H9 (cell line): ENCODE measurements at regions not wholly inside any gene's neighbourhood (a gene's known extent, or its start where the extent isn't known, plus 50 kb on each side); places are given as distances from the start of the nearest gene placed in this dataset.

ENCODE experiments used
- DNase-seq: peaks from one replicate; pipeline ENCODE4 v3.0.0-alpha.2; 2017
- H2AFZ ChIP-seq: one replicate; pipeline ENCODE4 v1.6.1; 2013; ENCODE audit warnings: mild to moderate bottlenecking, low read length, control low read depth, moderate library complexity
- H2AK5ac ChIP-seq: 2 replicates; pipeline ENCODE4 v1.6.1; 2013; ENCODE audit warnings: low read length, control low read depth, mixed read lengths; ENCODE audit not compliant: insufficient read length
- H2BK120ac ChIP-seq: one replicate; pipeline ENCODE4 v1.6.1; 2013; ENCODE audit warnings: low read depth, mild to moderate bottlenecking, low read length, control low read depth, inconsistent platforms; ENCODE audit not compliant: poor library complexity, severe bottlenecking
- H2BK12ac ChIP-seq: 2 replicates; pipeline ENCODE4 v1.6.1; 2013; ENCODE audit warnings: low read length, control low read depth, mixed read lengths, low read depth; ENCODE audit not compliant: insufficient read length
- H2BK15ac ChIP-seq: 2 replicates; pipeline ENCODE4 v1.6.1; 2013; ENCODE audit warnings: low read depth, low read length, control low read depth
- H2BK20ac ChIP-seq: one replicate; pipeline ENCODE4 v1.6.1; 2013; ENCODE audit warnings: low read depth, mild to moderate bottlenecking, low read length, control low read depth, inconsistent platforms; ENCODE audit not compliant: poor library complexity, severe bottlenecking
- H2BK5ac ChIP-seq: 2 replicates; pipeline ENCODE4 v1.6.1; 2013; ENCODE audit warnings: low read length, control low read depth, mixed read lengths; ENCODE audit not compliant: insufficient read length
- H3K14ac ChIP-seq: 2 replicates; pipeline ENCODE4 v1.6.1; 2013; ENCODE audit warnings: low read length, control low read depth; ENCODE audit not compliant: insufficient read depth
- H3K18ac ChIP-seq: 2 replicates; pipeline ENCODE4 v1.6.1; 2013; ENCODE audit warnings: low read depth, mild to moderate bottlenecking, mixed read lengths, low read length, control low read depth; ENCODE audit not compliant: insufficient read length
- H3K23ac ChIP-seq: 2 replicates; pipeline ENCODE4 v1.6.1; 2013; ENCODE audit warnings: low read length, control low read depth, mixed read lengths, low read depth; ENCODE audit not compliant: insufficient read length
- H3K23me2 ChIP-seq: 2 replicates; pipeline ENCODE4 v1.6.1; 2013; ENCODE audit warnings: low read depth, mild to moderate bottlenecking, mixed read lengths, low read length, control low read depth; ENCODE audit not compliant: insufficient read length, poor library complexity, severe bottlenecking
- H3K27ac ChIP-seq: 2 replicates; pipeline ENCODE4 v1.5.1; 2013; ENCODE audit warnings: low read length, control low read depth, mixed read lengths, low read depth; ENCODE audit not compliant: insufficient read length
- H3K27me3 ChIP-seq: 2 replicates; pipeline ENCODE4 v1.6.1; 2013; ENCODE audit warnings: low read length, control low read depth, inconsistent platforms; ENCODE audit not compliant: insufficient read depth
- H3K4ac ChIP-seq: 2 replicates; pipeline ENCODE4 v1.6.1; 2013; ENCODE audit warnings: low read depth, mild to moderate bottlenecking, control low read depth, inconsistent platforms, low read length, moderate library complexity
- H3K4me1 ChIP-seq: 2 replicates; pipeline ENCODE4 v1.6.1; 2013; ENCODE audit warnings: low read length, control low read depth, inconsistent platforms; ENCODE audit not compliant: insufficient read depth
- H3K4me2 ChIP-seq: 2 replicates; pipeline ENCODE4 v1.6.1; 2013; ENCODE audit warnings: low read length, control low read depth, mixed read lengths; ENCODE audit not compliant: insufficient read length, insufficient read depth
- H3K56ac ChIP-seq: 2 replicates; pipeline ENCODE4 v1.6.1; 2013; ENCODE audit warnings: low read depth, mild to moderate bottlenecking, mixed read lengths, low read length, control low read depth; ENCODE audit not compliant: insufficient read length
- H3K79me1 ChIP-seq: 2 replicates; pipeline ENCODE4 v1.6.1; 2013; ENCODE audit warnings: low read depth, mild to moderate bottlenecking, moderate library complexity, low read length, control low read depth, inconsistent platforms; ENCODE audit not compliant: insufficient read depth, poor library complexity, severe bottlenecking
- H3K79me2 ChIP-seq: 2 replicates; pipeline ENCODE4 v1.6.1; 2013; ENCODE audit warnings: low read length, control low read depth, inconsistent platforms; ENCODE audit not compliant: insufficient read depth
- H3K9ac ChIP-seq: 2 replicates; pipeline ENCODE4 v1.6.1; 2013; ENCODE audit warnings: low read length, control low read depth, mixed read lengths; ENCODE audit not compliant: insufficient read length; ENCODE audit errors: extremely low read depth
- H3K9me3 ChIP-seq: one replicate; pipeline ENCODE4 v1.6.1; 2013; ENCODE audit warnings: low read depth, low read length, inconsistent platforms; ENCODE audit not compliant: control insufficient read depth
- H3T11ph ChIP-seq: one replicate; pipeline ENCODE4 v1.6.1; 2013; ENCODE audit warnings: mild to moderate bottlenecking, low read length, control low read depth, inconsistent platforms
- H4K20me1 ChIP-seq: one replicate; pipeline ENCODE4 v1.6.1; 2013; ENCODE audit not compliant: control insufficient read depth, insufficient read length, insufficient read depth
- H4K5ac ChIP-seq: 2 replicates; pipeline ENCODE4 v1.6.1; 2013; ENCODE audit warnings: low read depth, mild to moderate bottlenecking, mixed read lengths, low read length, control low read depth; ENCODE audit not compliant: insufficient read length
- H4K8ac ChIP-seq: replicated peaks from 2 replicates; pipeline ENCODE4 v1.6.1; 2013; ENCODE audit warnings: low read length, control low read depth, mixed read lengths, low read depth; ENCODE audit not compliant: insufficient read length
- H4K91ac ChIP-seq: 2 replicates; pipeline ENCODE4 v1.6.1; 2013; ENCODE audit warnings: low read depth, mild to moderate bottlenecking, moderate library complexity, mixed read lengths, low read length, control low read depth; ENCODE audit not compliant: insufficient read length
- H3K27ac Mint-ChIP-seq, 3 experiments: 2 replicates in 2 of 3; 3 replicates in 1 of 3; pipeline ENCODE4 v1.8.0; 2020 to 2021; ENCODE audit warnings: mixed read lengths in 3 of 3, mild to moderate bottlenecking in 1 of 3, moderate library complexity in 1 of 3
- H3K27me3 Mint-ChIP-seq: 2 replicates; pipeline ENCODE4 v1.8.0; 2021; ENCODE audit warnings: low read depth, mild to moderate bottlenecking, moderate library complexity, mixed read lengths
- H3K36me3 Mint-ChIP-seq, 3 experiments: 2 replicates in 2 of 3; 3 replicates in 1 of 3; pipeline ENCODE4 v1.8.0; 2020 to 2021; ENCODE audit warnings: low read depth in 3 of 3, mixed read lengths in 3 of 3; ENCODE audit not compliant: insufficient read depth in 1 of 3
- H3K4me1 Mint-ChIP-seq, 2 experiments: 2 replicates each; pipeline ENCODE4 v1.8.0; 2020; ENCODE audit warnings: mixed read lengths in 2 of 2
- H3K4me3 Mint-ChIP-seq, 2 experiments: 2 replicates in 1 of 2; 3 replicates in 1 of 2; pipeline ENCODE4 v1.8.0; 2020 to 2021; ENCODE audit warnings: mild to moderate bottlenecking in 2 of 2, mixed read lengths in 2 of 2, moderate library complexity in 1 of 2
- H3K9me3 Mint-ChIP-seq, 2 experiments: 2 replicates in 1 of 2; 3 replicates in 1 of 2; pipeline ENCODE4 v1.8.0; 2020; ENCODE audit warnings: mild to moderate bottlenecking in 2 of 2, mixed read lengths in 2 of 2, moderate library complexity in 1 of 2
- CTCF ChIP-seq: fragments of 200-600 bp; sonication (generic); conservative IDR thresholded peaks from 3 replicates; pipeline ENCODE4 v1.8.0; 2021; ENCODE audit warnings: antibody characterized with exemption, mild to moderate bottlenecking
- WGBS: extraction: QIAGEN DNeasy Blood & Tissue Kit; methylation state at CpG from one replicate; pipeline ENCODE4 v1.1.7; 2013; ENCODE audit warnings: missing lambda C conversion rate, low lambda C conversion rate, mixed read lengths; ENCODE audit not compliant: insufficient read length; ENCODE audit errors: extremely low coverage; 5-methylcytosine and 5-hydroxymethylcytosine counted together

DNA sequence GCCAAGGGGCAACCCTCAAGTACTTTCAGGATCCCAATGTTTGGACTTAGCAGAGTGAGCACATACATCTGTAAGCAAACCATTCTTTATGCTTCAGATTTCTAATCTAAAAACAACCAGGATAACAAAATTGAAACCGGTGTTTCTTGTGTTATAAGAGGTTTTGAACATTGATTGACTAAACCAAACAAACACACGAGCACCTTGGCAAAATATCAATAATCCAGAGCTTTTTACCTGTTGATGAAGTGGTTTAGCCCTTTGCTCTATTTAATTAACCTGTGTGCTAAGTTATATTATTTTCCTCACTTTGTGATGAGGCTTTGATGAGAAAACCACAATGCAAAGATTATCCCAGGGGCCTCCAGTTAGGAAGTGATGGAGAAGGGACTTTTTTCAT, 255.3 kb upstream of the CXXC4 start:
- no peak overlapping the region for H2BK15ac ChIP-seq
- H3K23me2 ChIP-seq, result no peaks in the 10 kb centered on the region
- Mint-ChIP-seq H3K4me3 (no peak overlapping the region), H3K27me3 (no peaks in the 10 kb centered on the region), H3K4me1 (peaks cover 3 to 9% of the 10 kb centered on the region in 2 experiments; a peak in 3 of 4 replicates), H3K27ac (no peak overlapping the region), H3K9me3 (no peaks in the 10 kb centered on the region), H3K36me3 (no peaks in the 10 kb centered on the region)
- no peak overlapping the region for H2AFZ ChIP-seq
- H3K79me2 ChIP-seq, result no peaks in the 10 kb centered on the region
- no peak for DNase-seq
- no peak overlapping the region for H4K8ac ChIP-seq
- no peak overlapping the region for H2BK20ac ChIP-seq
- H3T11ph ChIP-seq, result no peak overlapping the region
- H3K23ac ChIP-seq, result no peak overlapping the region
- no peak overlapping the region for H2BK5ac ChIP-seq
- H3K18ac ChIP-seq, result no peak overlapping the region
- WGBS, result no CpG with 5 or more reads among the region's 2 CpGs
- H4K5ac ChIP-seq, result no peak overlapping the region
- H3K4me1 ChIP-seq, result no peaks in the 10 kb centered on the region
- no peak overlapping the region for H3K4me2 ChIP-seq
- no peaks in the 10 kb centered on the region for H3K27me3 ChIP-seq
- no peak overlapping the region for H2BK120ac ChIP-seq
- no peak overlapping the region for H3K9ac ChIP-seq
- H3K14ac ChIP-seq, result no peak overlapping the region
- no peak overlapping the region for H4K91ac ChIP-seq
- H3K56ac ChIP-seq, result no peak overlapping the region
- H4K20me1 ChIP-seq, result no peaks in the 10 kb centered on the region
- H3K4ac ChIP-seq, result no peak overlapping the region
- H3K79me1 ChIP-seq, result no peaks in the 10 kb centered on the region
- H3K9me3 ChIP-seq, result no peaks in the 10 kb centered on the region
- H2BK12ac ChIP-seq, result no peak overlapping the region
- no peak overlapping the region for H3K27ac ChIP-seq
- no peak for TF ChIP-seq CTCF
- H2AK5ac ChIP-seq, result no peak overlapping the region
